Activated CD4-positive, CD25-positive, alpha-beta regulatory T cell treated with anti-CD3 and anti-CD28 coated beads, Interleukin-2, amount 50 U/mL, for 16 hours (primary cell): ENCODE measurements at regions not wholly inside any gene's neighbourhood (a gene's known extent, or its start where the extent isn't known, plus 50 kb on each side); places are given as distances from the start of the nearest gene placed in this dataset.

Experiments
- DNase-seq: peaks from one replicate; pipeline ENCODE4 v3.0.0-alpha.2; 2020; ENCODE audit warnings: low read depth, low spot score

- no peak for DNase-seq
Measured at GRCh38 chr10:2460812-2461211, 606.5 kb upstream of the PFKP start.

DNA sequence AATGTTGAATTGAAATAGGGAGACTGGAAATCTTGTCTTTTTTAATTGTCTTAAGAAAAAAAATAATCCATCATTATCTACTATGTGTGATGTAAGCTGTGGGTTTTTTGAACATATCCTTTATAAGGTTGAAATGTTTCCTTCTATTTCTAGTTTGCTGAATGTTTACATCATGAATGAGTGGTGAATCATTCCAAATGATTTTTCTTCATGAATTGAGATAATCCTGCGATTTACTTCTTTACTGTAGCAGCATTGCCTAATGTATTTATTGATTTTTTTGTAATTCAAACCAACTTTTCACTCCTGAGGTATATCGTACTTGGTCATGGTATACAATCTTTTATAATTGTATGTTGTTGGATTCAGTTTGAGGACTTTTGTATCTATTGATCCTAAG lies 607.6 kb upstream of the PFKP start:
- no peak for DNase-seq

DNA sequence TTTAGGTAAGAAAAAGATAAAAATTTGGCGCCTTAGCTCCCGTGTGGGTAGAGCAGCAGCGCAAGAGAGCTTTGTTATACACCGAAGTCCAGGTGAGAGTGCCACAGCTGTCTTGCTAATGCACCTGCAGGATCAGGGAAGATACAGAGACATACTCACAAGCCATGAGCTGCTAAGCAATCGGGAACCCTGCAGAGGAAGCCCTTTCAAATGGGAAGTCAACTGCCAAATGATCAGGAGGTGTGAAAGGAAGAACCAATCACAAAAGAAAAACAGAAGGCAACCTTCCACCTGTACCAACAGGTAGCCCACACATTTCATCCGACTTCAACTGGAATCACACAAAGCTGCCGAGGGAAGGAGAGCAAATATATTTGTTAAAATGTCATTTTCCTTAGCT lies 610.5 kb upstream of the PFKP start:
- no peak for DNase-seq

- DNase-seq, result no peak
Measured at GRCh38 chr10:2445370-2445769, 622.0 kb upstream of the PFKP start.

DNA sequence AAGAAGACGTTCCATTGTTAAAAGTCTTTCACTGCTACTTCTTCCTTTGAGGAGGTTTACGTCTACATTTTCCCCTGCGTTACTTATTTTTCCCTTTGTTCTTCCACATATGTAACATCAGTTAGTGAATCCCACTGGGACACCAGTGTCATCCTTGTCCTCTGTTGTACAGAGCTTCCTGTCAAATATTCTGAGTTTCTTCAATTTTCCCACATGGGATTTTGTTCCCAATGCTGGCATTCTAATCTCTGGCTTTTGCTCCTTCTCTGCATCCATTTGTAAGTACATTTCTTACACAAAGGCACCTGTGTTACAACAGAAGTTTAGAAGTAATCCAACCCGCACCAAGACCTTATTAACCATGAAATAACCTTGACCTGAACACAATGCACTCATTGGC lies 627.4 kb upstream of the PFKP start:
- no peak for DNase-seq

DNA sequence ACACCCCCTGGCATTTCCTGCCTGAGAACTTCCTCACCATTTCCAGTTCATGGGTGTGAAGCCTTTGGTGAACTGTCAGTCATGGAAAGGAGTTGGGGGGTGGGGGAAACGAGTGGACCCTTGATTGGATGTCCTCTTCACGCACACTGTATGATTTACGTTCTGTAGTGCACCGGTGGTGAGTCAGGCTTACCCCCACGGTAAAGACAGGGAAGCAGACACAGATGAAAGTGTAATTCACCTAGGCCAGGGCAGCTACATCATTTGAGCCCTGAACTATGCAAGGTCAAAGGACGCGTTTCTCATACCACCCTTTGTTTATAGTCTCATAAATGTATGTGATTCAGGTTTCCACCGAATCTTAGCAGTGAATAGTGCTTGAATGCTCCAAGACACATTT lies 628.3 kb upstream of the PFKP start:
- DNase-seq, result no peak

DNA sequence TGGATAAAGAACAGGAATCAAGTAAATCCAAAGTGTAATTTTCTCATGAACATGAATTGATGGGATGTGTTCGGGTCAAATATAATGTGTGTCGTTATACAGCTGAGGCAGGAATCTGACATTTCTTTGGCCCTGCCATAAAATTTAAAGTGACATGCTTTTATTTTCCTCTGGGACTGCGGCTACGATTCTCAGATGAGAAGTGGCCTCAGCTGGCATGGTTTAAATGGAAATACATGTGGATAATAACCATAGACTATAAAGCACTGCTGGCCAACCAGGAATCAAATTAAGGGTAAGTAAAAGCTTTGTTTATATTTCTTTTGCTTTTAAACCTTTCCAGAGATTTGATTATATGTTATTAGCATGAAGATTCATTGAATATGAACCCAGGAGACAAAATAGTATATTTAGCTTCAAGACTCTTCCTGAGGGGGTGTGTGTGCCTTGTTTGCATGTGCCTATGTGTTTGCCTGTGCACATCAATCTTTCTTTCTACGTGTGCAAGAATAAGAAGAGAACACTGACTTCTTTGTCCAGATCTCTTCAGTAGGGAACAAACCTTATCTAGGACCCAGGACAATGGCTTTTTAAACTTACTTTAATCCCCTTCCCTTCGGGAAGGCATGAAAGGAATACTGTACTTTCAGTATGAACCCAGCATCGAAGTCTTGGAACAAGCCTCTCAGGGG lies 629.0 kb upstream of the PFKP start:
- DNase-seq, result no peak

- DNase-seq, result no peak
Measured at GRCh38 chr10:2436933-2437332, 630.4 kb upstream of the PFKP start.

DNA sequence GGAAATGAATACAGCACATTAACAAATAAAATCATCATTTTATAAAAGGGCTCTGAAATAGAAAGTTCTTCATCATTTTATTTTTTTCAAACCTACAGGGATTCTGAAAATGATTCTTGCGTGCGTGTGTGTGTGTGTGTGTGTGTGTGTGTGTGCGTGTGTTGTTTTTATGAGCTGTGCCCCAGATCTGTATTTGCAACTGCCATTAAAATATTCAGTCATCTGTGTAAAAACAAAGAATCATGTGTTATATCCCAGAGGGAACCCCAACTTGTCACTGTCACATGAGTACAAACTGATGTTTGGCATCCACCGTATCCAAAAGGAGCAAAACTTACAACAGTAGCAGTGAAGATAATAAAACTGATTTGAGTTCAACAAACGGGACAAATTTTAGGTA lies 635.4 kb upstream of the PFKP start:
- DNase-seq, result no peak

DNA sequence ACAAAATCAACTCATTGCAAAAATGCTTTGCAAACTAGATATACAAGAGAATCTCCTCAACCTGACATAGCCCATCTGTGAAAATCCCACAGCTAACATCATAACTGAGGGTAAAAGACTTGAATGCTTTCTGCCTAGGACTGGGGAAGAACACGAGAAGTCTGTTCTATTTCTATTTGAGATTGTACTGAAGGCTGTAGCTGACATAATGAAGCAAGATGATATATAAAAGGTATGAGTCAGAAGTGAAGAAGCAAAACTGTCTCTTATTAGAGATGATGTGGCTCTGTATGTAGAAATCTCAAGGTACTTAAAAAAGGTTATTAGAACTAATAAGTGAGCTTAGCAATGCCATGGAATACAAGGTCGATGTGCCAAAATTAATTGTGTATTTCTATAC lies 639.9 kb upstream of the PFKP start:
- DNase-seq, result no peak

DNA sequence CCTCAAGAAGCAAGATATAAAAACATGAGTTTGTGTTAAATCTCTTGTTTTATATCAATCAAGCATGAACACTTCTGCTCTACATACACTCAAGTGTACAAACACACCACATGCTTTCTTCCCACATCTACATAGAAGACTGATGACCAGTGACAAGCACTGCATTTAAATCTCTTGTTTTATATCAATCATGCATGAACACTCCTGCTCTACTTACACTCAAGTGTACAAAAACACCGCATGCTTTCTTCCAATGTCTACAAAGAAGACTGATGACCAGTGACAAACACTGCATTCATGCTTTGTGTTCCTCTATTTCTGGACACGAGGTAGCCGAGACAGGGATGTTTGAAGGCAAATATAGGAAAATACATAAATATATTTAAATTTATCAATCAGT lies 642.0 kb upstream of the PFKP start:
- DNase-seq, result no peak

DNA sequence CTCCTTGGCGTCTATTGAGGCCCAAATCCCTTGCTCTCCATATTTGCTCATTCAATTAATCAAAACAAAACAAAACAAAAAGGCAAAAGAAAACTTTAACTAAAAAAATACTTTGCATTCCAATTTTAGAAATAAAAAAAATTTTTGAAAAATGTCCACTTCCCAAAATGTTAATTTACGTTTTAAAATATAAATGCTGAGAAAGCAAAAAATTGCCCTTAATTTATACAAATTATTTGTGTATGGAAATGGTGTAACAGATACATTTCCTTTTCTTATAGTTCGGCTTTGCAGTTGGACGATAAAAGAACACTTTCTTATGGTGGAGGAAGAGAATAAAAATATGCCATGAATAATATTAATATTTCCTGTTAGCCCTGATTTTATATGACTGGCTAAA lies 652.8 kb upstream of the PFKP start:
- DNase-seq, result no peak

DNA sequence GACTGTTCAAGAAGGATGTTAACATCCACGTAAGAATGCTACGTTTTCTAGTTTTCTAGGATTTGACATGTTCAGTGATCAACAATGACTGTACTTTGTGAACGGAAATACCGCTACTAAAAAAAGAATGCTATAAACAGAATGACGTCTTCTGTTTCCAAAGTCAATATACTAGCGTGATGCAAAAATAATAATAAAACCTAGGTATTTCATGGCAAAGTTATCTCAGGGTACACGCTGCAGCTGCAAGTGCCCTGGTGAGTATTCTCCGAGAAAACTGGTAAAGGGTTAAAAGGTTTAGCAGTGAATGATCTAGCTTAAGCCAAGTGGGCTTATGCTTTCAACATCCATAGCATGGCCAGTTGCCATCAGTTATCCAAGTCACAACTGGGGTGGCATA lies 653.3 kb upstream of the PFKP start:
- DNase-seq, result no peak

DNA sequence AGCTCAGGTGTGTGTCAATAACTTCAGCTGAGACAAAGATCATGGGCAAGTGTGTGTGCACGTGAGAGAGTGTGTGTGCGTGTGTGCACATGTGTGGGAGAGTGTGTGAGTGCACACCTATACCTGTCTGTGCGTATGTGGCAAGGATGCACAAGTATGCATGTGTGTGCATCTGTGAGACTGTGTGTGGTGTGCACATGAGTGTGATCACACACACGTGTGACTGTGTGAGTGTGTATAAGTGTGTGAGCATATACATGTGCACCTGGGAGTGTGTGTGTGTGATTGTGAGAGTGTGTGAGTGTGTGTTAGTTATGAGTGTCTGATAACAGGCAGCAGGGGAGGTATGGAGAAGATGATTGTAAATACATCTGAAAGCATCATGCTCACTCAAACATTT lies 657.3 kb upstream of the PFKP start:
- no peak for DNase-seq

DNA sequence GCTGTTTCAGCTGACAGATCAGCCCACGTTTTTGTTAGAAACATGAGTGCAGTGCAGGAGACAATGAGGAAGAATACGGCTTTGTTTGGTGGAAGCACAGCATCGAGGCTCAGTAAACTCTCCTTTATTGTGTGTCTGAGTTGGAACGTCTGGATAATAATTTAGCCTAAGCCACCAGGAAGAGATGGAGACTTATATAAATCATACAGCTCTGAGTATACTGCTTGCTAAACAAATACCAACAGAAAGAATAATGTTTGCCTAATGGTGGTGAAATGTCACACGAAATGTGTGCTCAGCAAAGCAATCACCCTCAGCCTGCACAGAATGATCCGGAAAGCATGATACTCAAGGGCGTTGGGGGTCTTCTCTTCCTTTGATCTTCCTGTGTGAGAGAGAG lies 664.1 kb upstream of the ADARB2 start:
- DNase-seq, result no peak

DNA sequence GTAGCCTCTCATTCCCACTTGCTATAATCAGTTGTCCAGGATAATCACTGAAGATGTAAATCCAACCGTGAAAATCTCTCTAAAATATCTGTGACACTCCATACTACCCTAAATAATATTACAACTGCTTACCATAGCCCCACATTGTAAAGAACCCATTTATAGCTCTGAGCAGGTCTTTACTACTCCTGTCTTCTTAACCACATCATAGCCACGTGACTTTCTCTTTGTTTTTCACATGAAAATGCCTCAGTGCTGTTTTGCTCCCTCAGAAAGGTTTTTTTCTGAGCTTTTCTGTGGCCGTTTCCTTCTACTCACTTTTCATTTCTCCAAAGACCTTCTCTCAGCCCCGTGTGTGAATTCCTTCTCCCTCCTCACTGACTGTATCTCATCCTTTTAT lies 662.2 kb upstream of the ADARB2 start:
- DNase-seq, result no peak

- no peak for DNase-seq
Measured at GRCh38 chr10:2392145-2392812, 655.0 kb upstream of the ADARB2 start.

DNA sequence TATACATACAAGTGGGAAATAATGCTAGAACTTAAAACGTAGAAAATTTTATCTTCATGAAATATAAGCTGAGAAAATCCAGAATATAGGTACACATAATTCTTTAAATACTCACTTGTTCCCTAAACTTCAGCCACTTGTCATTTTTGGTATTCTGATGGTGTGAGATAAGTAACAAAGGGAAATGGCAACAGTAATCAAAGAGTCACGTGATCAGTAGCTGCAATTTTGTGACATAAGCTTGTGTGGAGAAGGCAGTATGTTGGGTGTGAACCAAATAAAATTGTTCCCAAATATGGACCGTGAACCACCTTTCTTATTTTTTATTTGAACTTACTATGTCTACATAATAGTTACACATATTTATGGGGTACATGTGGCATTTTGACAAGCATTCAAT lies 650.3 kb upstream of the ADARB2 start:
- DNase-seq, result no peak

DNA sequence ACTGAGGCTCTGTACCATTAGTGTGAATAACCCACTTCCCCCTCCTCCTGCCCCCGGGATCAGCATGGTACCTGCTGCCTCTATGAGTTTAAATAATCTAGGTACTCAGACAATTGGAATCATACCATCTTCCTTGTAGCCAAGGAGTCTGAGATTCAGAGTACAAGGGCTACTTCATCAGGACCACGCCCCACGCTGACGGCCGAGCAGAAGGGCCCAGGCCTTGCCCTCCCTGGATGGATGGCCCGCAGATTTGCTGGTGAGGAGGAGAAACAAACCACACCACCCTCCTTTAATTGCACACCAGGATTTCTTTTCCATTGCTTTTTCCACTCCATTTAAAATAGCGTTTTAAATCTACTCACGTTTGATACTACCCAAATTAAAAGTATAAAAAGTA lies 649.9 kb upstream of the ADARB2 start:
- no peak for DNase-seq

DNA sequence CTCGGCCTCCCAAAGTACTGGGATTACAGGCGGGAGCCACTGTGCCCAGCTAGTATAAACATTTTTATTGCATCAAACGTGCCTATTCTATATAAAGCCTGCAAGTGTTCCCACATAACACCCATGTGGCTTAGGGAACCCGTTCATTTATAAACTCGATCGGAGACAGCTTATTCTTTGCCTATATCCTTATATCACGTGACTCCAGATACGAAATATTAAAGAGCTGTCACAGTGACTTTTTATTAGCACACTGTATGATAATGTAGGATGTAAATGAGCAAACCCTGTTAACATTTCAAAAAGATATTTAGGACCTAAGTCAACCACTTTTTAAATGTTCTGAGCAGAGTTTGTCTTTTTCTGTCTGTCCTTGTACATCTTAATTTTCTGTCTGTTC lies 642.9 kb upstream of the ADARB2 start:
- DNase-seq, result no peak

DNA sequence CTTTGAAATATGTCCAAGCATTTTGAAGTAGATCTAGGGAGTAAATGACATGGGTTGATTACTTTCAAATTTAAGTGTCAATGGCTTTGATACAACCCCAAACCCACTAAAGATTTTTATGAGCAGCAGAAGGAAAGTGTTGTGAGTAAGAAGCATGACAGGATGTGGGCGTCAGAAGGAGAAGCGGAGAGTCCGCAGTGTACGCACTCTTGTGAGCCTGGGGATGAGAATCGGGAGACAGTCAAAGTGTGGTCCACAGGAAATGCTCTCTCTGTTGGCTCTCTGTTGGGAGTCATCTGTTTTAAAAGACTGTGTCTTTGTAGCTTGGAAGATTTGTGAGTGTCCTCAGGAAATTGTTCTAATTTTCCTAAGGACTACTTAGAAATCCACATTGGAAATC lies 629.8 kb upstream of the ADARB2 start:
- DNase-seq, result no peak

GRCh38 chr10:2366264-2366931 lies 629.1 kb upstream of the ADARB2 start:
- no peak for DNase-seq

- no peak for DNase-seq
Measured at GRCh38 chr10:2362331-2362730, 625.0 kb upstream of the ADARB2 start.
